CD14-positive monocyte (primary cell): ENCODE measurements at regions not wholly inside any gene's neighbourhood (a gene's known extent, or its start where the extent isn't known, plus 50 kb on each side); places are given as distances from the start of the nearest gene placed in this dataset.

Experiments used
- DNase-seq, 3 donors: peaks; one replicate each; pipeline ENCODE4 v3.0.0-alpha.2; 2011 to 2022
- H2AFZ ChIP-seq: 2 replicates; pipeline ENCODE4 v1.6.0; 2012; ENCODE audit warnings: mild to moderate bottlenecking, low read depth, low read length, inconsistent platforms; ENCODE audit not compliant: insufficient read depth, poor library complexity, severe bottlenecking
- H3K27ac ChIP-seq, 2 donors: 1 replicate in 1 of 2; 2 replicates in 1 of 2; pipeline ENCODE4 v1.5.1; 2012 to 2013; ENCODE audit warnings: low read length in 2 of 2, control low read depth in 1 of 2, inconsistent platforms in 1 of 2, low read depth in 1 of 2, mild to moderate bottlenecking in 1 of 2
- H3K27me3 ChIP-seq, 2 donors: one replicate each; pipeline versions ENCODE4 v1.6.0 to v1.6.1; 2011 to 2013; ENCODE audit warnings: low read length in 2 of 2; ENCODE audit not compliant: control insufficient read depth in 2 of 2, insufficient read depth in 2 of 2
- H3K36me3 ChIP-seq, 2 donors: replicated peaks in 1 of 2; 1 replicate in 1 of 2; 2 replicates in 1 of 2; pipeline versions ENCODE4 v1.5.1 to v1.6.1; 2012 to 2013; ENCODE audit warnings: low read length in 2 of 2, control low read depth in 1 of 2, inconsistent platforms in 1 of 2, mild to moderate bottlenecking in 1 of 2; ENCODE audit not compliant: insufficient read depth in 2 of 2, control insufficient read depth in 1 of 2
- H3K4me1 ChIP-seq, 2 donors: 1 replicate in 1 of 2; 2 replicates in 1 of 2; pipeline versions ENCODE4 v1.5.1 to v1.6.1; 2012 to 2013; ENCODE audit warnings: low read length in 2 of 2, control low read depth in 1 of 2, inconsistent platforms in 1 of 2, mild to moderate bottlenecking in 1 of 2, moderate library complexity in 1 of 2; ENCODE audit not compliant: insufficient read depth in 2 of 2, control insufficient read depth in 1 of 2
- H3K4me2 ChIP-seq: replicated peaks from 2 replicates; pipeline ENCODE3; 2012; ENCODE audit warnings: low read length, moderate library complexity, mild to moderate bottlenecking; ENCODE audit not compliant: poor library complexity, severe bottlenecking; ENCODE audit errors: extremely low read depth
- H3K4me3 ChIP-seq, 3 experiments: fragments of 200-600 bp in 1 of 3; sonication (generic) in 1 of 3; replicated peaks in 1 of 3; 1 replicate in 2 of 3; 2 replicates in 1 of 3; pipeline ENCODE4 v1.5.1; 2011 to 2013; ENCODE audit warnings: low read length in 3 of 3, mild to moderate bottlenecking in 3 of 3, control low read depth in 2 of 3, low read depth in 2 of 3, inconsistent platforms in 1 of 3, moderate library complexity in 1 of 3
- H3K79me2 ChIP-seq: 2 replicates; pipeline ENCODE4 v1.6.0; 2012; ENCODE audit warnings: mild to moderate bottlenecking, control low read depth, inconsistent platforms, low read length, moderate library complexity; ENCODE audit not compliant: insufficient read depth
- H3K9ac ChIP-seq: 2 replicates; pipeline ENCODE4 v1.6.0; 2017; ENCODE audit warnings: low read length, mild to moderate bottlenecking; ENCODE audit not compliant: insufficient read depth, poor library complexity, severe bottlenecking
- H3K9me3 ChIP-seq, 2 donors: replicated peaks in 1 of 2; 1 replicate in 1 of 2; 2 replicates in 1 of 2; pipeline versions ENCODE4 v1.5.1 to v1.6.1; 2012 to 2013; ENCODE audit warnings: low read length in 2 of 2, control low read depth in 1 of 2; ENCODE audit not compliant: control insufficient read depth in 1 of 2, insufficient read depth in 1 of 2
- H4K20me1 ChIP-seq: 2 replicates; pipeline ENCODE4 v1.6.0; 2012; ENCODE audit warnings: mild to moderate bottlenecking, low read length, control low read depth, moderate library complexity; ENCODE audit not compliant: insufficient read depth
- H3K27ac Mint-ChIP-seq, 7 donors: one replicate each; pipeline ENCODE4 v1.8.0; 2020; ENCODE audit warnings: mild to moderate bottlenecking in 7 of 7, mixed read lengths in 7 of 7, moderate library complexity in 6 of 7, inconsistent platforms in 2 of 7
- H3K27me3 Mint-ChIP-seq, 3 donors: one replicate each; pipeline ENCODE4 v1.8.0; 2021 to 2022; ENCODE audit warnings: low read depth in 3 of 3, mild to moderate bottlenecking in 3 of 3, mixed read lengths in 3 of 3, moderate library complexity in 3 of 3, inconsistent platforms in 1 of 3
- H3K36me3 Mint-ChIP-seq, 2 donors: one replicate each; pipeline ENCODE4 v1.8.0; 2020; ENCODE audit warnings: mixed read lengths in 2 of 2, inconsistent platforms in 1 of 2, mild to moderate bottlenecking in 1 of 2
- H3K4me1 Mint-ChIP-seq: one replicate; pipeline ENCODE4 v1.8.0; 2020; ENCODE audit warnings: mild to moderate bottlenecking, mixed read lengths
- H3K4me3 Mint-ChIP-seq, 2 donors: one replicate each; pipeline ENCODE4 v1.8.0; 2020; ENCODE audit warnings: mild to moderate bottlenecking in 2 of 2, mixed read lengths in 2 of 2, moderate library complexity in 1 of 2
- H3K9me3 Mint-ChIP-seq, 7 donors: one replicate each; pipeline ENCODE4 v1.8.0; 2020 to 2022; ENCODE audit warnings: mixed read lengths in 7 of 7, mild to moderate bottlenecking in 6 of 7, moderate library complexity in 6 of 7, inconsistent platforms in 2 of 7
- WGBS: methylation state at CpG from one replicate; pipeline ENCODE4 v1.1.5; 2013; ENCODE audit warnings: missing lambda C conversion rate; ENCODE audit not compliant: insufficient coverage; 5-methylcytosine and 5-hydroxymethylcytosine counted together
- intact Hi-C, 2 donors: fragments of 100-400 bp; cut with micrococcal nuclease; formaldehyde crosslinking; loops; one replicate each; pipeline versions ENCODE4 v1.15.0 to v1.15.1; 2023
- TF ChIP-seq, protein P1 (sequence below): fragments of 200-600 bp; IDR thresholded peaks from one replicate; pipeline ENCODE4 v1.8.0; 2022; ENCODE audit warnings: antibody characterized with exemption, mild to moderate bottlenecking

DNA sequence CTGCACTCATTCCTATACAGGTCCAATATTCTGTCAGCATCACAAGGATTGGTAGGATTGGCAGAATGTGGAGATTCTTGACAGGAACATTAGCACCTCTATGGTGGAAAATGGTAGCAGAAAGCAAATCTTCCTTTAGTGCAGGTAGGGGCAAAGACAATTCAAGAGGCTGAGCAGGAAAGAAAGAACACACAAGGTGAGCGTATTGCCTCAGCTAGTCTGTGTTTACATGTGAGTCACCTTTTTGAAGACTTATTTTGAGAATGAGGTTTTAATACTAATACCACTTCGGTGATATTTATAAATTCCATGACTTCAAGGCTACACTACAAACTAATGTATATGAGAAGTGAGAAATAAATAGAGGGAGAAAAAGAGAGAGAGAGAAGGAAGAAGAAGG lies 717.0 kb downstream of the BRINP1 start:
- no peaks in the 10 kb centered on the region for H3K36me3 Mint-ChIP-seq
- intact Hi-C loops = no loop called here
- Histone ChIP-seq H3K4me1 (no peaks in the 10 kb centered on the region), H3K9ac (no peak overlapping the region), H3K79me2 (no peaks in the 10 kb centered on the region), H3K27ac (no peak overlapping the region), H3K36me3 (no peaks in the 10 kb centered on the region), H2AFZ (no peak overlapping the region), H3K9me3 (peaks cover 2% of the 10 kb centered on the region in 2 donors), H3K27me3 (no peaks in the 10 kb centered on the region), H4K20me1 (no peaks in the 10 kb centered on the region), H3K4me3 (no peak overlapping the region), H3K4me2 (no peak overlapping the region)
- H3K4me3 Mint-ChIP-seq = no peak overlapping the region
- H3K27ac Mint-ChIP-seq = no peak overlapping the region
- no peaks in the 10 kb centered on the region for H3K27me3 Mint-ChIP-seq
- DNase-seq = no peak
- no peaks in the 10 kb centered on the region for H3K4me1 Mint-ChIP-seq
- peaks cover 0 to 4% (median 1%) of the 10 kb centered on the region in 7 donors for H3K9me3 Mint-ChIP-seq
- WGBS = no CpG with 5 or more reads among the region's 2 CpGs
- TF ChIP-seq, protein P1, sequence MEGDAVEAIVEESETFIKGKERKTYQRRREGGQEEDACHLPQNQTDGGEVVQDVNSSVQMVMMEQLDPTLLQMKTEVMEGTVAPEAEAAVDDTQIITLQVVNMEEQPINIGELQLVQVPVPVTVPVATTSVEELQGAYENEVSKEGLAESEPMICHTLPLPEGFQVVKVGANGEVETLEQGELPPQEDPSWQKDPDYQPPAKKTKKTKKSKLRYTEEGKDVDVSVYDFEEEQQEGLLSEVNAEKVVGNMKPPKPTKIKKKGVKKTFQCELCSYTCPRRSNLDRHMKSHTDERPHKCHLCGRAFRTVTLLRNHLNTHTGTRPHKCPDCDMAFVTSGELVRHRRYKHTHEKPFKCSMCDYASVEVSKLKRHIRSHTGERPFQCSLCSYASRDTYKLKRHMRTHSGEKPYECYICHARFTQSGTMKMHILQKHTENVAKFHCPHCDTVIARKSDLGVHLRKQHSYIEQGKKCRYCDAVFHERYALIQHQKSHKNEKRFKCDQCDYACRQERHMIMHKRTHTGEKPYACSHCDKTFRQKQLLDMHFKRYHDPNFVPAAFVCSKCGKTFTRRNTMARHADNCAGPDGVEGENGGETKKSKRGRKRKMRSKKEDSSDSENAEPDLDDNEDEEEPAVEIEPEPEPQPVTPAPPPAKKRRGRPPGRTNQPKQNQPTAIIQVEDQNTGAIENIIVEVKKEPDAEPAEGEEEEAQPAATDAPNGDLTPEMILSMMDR = no peak

DNA sequence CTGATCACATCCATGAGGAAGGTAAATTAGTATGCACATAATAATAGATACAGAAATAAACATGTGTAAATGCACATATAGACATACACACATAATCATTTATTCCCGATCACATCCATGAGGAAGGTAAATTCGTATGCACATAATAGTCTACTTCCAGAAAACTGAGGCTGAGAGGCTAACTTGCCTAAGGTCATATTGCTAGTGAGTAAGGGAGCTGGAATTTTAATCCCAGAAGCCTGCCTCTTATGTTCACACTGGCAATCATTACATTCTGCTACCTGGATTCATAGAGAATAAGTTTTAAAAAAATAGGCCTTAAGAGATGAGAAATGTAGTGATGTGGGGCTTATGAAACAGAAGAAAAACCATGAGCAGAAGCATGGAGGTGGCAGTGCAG lies 716.3 kb downstream of the BRINP1 start:
- TF ChIP-seq, protein P1 = no peak
- Histone ChIP-seq H3K9ac (no peak overlapping the region), H3K27me3 (no peaks in the 10 kb centered on the region), H3K36me3 (no peaks in the 10 kb centered on the region), H4K20me1 (no peaks in the 10 kb centered on the region), H3K9me3 (no peaks in the 10 kb centered on the region), H3K4me3 (no peak overlapping the region), H2AFZ (no peak overlapping the region), H3K4me1 (no peaks in the 10 kb centered on the region), H3K27ac (no peak overlapping the region), H3K4me2 (no peak overlapping the region), H3K79me2 (no peaks in the 10 kb centered on the region)
- H3K4me1 Mint-ChIP-seq = no peaks in the 10 kb centered on the region
- no peak for DNase-seq
- intact Hi-C loops = no loop called here
- H3K4me3 Mint-ChIP-seq = no peak overlapping the region
- H3K36me3 Mint-ChIP-seq = no peaks in the 10 kb centered on the region
- no peaks in the 10 kb centered on the region for H3K27me3 Mint-ChIP-seq
- no peak overlapping the region for H3K27ac Mint-ChIP-seq
- H3K9me3 Mint-ChIP-seq = peaks cover 0 to 4% (median 0%) of the 10 kb centered on the region in 7 donors
- no CpG with 5 or more reads among the region's 2 CpGs for WGBS
